H54 (cell line): ENCODE measurements at regions not wholly inside any gene's neighbourhood (a gene's known extent, or its start where the extent isn't known, plus 50 kb on each side); places are given as distances from the start of the nearest gene placed in this dataset.

Experiments used
- DNase-seq: peaks from one replicate; pipeline ENCODE4 v3.0.0; 2011; ENCODE audit warnings: low spot score, mixed read lengths; ENCODE audit not compliant: insufficient read length
- FAIRE-seq: peaks from 3 replicates; lab custom pipeline; 2011; peaks lifted over from hg19 to GRCh38; lab: Jason Lieb, UNC
- POLR2A ChIP-seq: IDR thresholded peaks from 2 replicates; pipeline ENCODE4 v1.6.1; 2011; ENCODE audit warnings: low read depth, mild to moderate bottlenecking, low read length

DNA sequence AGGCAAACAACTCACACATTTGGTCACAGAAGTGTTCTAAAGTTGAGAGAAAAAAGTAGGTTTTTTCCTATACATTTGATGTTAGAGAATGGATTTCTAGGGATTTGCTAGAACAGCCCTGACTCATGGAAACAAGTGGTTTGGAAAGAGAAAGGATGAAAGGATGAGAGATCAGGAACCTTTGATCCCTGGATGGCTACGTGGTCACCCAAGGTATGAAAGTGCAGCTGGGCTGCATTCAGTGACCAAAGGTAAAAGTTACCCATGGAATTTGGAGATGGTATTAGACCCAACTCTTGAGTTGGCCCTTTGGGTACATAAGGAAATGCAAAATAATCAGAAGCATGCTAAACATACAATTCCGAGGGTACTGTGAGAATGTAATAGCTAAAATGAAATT, 61.3 kb upstream of the SPIN1 start:
- TF ChIP-seq POLR2A: no peak
- DNase-seq (no peak), FAIRE-seq (no peak)

DNA sequence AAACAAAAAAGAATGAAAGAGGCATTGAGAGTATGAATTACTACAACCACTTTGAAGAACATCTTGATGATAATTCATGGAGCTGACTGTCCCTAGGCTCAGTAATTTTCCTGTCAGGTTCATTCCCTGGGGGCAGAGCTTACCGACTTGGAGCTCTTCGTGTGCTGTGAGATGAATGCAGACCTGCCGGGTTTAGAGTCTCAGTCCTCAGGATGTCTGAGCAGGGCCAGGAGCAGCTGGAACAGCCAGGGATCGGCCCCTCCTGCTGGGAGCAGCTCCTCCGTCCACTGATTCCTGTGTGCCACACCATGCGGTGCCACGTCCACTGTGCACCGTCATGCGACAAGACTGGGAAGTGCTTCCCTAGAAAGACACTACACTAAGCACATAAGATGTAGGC, 62.2 kb upstream of the SPIN1 start:
- FAIRE-seq: no peak
- no peak for TF ChIP-seq POLR2A
- DNase-seq: no peak

DNA sequence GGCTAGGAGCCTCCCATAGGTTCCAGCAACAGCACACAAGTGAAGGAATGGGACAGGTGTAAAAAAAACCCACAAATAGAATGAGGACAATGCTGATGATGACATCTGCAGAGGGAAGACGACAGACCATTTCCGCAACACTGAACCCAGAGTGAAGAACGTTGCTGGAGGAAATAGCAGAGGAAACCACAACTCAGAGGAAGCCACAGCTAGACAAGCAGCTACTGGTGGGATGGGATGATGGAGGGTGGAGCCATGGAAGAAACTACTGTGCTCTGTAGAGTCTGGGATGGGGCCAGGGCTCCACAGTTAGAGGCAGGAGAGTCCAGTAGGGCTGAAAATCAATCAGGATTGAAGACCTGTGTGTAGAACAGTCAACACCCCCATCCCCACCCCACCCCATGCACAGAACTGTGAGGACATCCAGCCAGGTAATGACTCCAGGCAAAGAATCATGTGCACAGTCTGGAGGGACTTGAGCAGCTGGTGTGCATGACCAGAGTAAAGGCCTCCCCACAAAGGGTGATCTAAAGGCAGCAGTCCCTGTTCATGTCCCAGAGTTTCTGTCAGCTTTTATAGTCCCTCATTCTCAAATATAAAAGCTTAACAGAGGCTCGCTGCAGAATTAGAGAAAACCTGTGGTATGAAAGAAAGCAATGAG, 65.2 kb upstream of the SPIN1 start:
- no peak for TF ChIP-seq POLR2A
- DNase-seq (no peak), FAIRE-seq (no peak)

DNA sequence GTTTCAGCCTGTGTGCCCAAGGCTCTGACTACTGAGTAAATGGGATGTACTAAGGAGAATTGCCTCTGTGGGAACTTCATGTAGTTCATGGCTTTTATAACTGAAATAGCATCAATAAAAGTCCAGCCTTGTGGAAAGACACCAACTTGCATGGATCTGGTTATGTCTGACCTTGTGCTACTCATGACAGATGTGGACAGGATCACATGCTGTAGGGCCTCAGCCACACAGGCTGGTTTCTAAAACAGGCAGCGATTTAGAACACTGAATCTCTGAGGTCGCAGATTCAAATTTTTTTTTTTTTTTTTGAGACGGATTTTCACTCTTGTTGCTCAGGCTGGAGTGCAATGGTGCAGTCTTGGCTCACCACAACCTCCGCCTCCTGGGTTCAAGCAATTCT, 66.5 kb upstream of the SPIN1 start:
- FAIRE-seq (no peak), DNase-seq (no peak)
- no peak for TF ChIP-seq POLR2A

DNA sequence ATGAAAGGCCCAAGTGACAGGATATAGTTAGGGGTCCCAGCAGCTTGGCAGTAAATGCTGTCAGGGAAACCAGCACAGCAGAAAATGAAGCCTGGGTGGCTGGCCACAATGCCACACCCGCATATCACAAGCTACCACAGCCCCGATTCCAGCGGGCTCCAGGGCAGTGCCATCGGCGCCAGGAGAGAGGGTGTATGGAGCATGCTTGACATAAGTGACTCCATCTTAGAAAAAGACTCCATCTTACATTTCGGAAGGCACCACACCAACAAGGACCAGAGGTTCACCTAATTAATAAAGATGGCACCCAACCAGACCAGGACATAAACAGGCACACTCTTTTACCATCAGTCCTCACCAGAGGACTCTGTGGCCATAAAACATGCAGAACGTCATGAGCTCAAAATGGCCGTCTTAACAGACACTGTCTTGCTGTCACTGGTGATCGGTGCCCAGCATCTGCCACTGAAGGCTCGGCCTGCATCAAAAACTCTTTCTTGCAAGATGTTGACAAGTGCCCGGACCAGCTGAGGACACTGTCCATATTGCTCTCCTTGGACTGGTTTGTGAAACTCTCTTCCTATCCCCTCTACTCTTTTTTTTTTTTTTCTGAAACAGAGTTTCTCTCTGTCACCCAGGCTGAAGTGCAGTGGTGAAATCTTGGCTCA, 67.4 kb upstream of the SPIN1 start:
- DNase-seq (no peak), FAIRE-seq (no peak)

DNA sequence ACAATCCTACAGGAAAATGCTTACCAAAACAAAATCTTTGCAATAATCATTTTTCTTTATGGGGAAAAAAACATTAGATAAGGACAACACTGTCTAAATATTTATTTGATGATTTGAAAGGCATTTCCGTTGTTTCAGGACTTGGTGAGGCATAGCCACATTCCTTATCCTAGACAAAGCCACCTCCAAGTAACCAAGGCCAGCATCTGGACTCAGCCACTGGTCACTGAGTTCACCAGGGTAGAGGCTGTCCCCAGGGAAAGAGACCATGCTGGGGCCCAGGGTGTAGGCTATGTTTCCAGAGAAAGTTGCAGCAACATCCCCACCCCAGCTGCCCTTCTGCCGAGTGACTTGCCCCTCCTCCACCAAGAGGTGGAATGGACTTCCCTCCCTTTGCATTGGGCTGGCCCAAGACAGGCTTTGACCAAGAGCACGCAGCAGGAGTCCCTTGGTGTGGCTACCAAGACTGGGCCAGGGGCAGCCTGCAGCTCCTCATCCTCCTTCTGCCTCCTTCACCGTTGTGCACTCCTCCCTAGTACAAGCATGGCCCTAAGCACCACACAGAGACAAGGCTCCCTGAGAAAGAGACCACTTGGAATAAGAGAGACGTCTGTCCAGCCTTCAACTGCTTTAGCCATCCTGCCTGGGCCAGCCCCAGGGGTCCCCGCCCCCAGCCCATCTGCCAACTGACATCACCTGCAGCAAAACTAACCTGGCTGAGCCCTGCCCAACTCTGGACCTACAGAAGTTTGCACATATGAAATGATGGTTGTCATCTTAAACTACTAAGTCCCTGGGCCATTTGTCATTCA, 68.1 kb upstream of the SPIN1 start:
- TF ChIP-seq POLR2A: no peak
- FAIRE-seq: no peak
- DNase-seq: no peak

More for the DNA sequence above, 67.4 kb upstream of the SPIN1 start:
- TF ChIP-seq POLR2A: no peak

DNA sequence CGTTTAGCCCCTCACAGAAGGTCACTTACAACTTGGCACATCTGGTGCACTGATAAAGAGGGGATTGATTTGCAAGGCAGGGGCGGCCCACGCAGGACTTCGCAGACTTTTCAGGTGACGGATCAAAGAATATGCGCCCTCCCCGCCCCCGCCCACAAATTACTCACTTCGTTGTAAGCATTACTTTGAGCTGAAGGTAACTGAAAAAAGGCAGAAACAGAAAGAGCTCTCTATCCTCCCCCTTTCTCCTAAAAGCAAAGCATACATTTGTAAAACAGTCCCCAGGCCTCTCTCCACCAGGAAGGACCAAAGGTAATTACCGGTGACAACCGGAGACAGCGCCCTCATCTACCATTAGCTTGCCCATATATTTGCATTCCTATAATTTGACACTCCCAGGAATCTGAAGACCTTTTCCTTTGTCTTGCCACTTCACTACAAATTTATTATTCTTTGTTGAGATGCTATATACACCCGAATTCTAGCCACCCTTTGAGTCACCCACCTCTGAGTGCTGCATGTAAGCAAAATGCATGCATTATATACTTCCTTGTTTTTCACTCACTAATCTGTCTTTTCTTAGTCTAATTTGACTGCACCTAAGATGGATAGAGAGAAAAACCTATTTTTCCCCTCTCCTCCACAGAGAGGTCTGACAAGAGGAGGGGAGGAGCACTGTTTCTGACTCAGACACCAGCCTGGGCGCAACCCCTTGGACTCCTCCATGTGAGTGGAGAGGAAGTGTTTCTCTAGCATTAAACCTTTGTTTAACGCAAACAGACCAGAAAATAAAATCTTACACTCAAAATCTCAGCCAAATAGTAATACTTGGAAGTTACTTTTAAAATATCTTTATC, 74.7 kb upstream of the SPIN1 start:
- FAIRE-seq (no peak), DNase-seq (no peak)
- no peak for TF ChIP-seq POLR2A

DNA sequence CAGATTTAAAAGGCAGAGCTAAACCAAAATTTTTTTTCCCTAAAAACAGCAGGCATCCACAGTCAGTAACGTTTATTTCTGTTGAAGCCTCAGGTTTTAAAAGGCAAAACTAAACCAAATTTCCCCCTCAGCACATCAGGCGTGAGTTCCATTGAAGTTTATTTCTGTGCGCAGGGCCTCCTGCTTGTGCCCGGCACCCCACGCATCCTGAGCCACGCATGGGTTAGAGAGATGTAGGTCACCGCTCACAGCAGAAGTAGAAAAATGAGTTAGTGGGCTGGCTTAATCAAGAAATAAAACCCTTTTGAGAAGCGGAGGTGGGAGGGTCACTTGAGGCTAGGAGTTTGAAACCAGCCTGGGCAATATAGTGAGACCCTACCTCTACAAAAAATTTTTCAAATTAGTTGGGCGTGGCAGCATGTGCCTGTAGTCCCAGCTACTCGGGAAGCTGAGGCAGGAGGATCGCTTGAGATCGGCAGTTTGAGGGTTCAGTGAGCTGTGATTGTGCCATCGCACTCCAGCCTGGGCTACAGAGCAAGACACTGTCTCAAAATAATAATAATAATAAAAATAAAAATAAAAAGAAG, 75.6 kb upstream of the SPIN1 start:
- DNase-seq (no peak), FAIRE-seq (no peak)
- no peak for TF ChIP-seq POLR2A

DNA sequence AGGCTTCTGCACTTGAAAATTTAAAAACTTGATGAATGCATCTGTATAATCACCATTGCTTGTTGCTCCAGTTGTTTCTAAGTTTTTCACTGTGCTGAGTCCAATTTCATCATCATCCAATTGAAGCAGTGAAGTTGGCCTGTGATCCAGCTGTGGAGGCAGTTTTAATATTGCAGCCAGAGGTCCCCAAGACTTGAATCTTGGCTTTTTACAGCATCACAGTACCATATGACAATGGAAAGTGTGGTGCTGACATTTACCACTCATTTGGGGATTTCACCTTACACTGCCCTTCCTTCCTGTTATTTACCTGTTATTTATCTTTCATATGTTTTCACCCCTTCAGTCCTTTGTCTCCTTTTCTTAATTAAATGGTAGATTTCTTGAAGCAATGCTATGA, 76.2 kb upstream of the SPIN1 start:
- FAIRE-seq (no peak), DNase-seq (no peak)
- TF ChIP-seq POLR2A: no peak

DNA sequence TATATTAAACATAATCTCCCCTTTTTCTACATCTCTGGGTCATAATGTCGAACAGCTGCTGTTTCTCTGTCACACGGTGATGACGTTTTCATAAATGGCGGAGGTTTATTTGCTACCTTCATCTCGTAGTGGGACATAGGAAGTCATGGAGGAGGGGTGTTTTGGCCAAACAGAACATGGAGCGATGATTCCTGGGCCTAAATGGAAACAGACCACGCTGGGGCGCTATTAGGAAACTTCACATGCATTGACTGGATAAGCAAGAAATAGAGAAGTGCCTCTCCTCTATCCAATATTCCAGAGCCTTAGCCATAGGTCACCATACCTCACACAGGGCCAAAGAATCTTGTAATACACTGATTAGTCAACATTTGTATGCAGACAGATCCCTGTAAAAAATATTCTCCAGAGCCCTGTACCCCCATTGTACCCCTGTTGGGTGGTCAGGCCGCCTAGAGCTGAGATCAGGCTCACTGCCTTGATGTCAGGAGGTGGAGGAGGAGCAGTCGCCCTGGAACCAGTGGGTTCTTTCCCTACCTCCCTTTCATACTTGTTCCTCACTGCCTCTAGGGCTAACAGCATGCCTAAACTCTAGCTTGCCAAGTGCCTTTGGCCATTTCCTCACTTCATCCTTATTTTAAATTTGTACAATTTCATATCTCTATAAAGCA, 77.8 kb upstream of the SPIN1 start:
- no peak for FAIRE-seq
- no peak for TF ChIP-seq POLR2A
- DNase-seq: no peak

DNA sequence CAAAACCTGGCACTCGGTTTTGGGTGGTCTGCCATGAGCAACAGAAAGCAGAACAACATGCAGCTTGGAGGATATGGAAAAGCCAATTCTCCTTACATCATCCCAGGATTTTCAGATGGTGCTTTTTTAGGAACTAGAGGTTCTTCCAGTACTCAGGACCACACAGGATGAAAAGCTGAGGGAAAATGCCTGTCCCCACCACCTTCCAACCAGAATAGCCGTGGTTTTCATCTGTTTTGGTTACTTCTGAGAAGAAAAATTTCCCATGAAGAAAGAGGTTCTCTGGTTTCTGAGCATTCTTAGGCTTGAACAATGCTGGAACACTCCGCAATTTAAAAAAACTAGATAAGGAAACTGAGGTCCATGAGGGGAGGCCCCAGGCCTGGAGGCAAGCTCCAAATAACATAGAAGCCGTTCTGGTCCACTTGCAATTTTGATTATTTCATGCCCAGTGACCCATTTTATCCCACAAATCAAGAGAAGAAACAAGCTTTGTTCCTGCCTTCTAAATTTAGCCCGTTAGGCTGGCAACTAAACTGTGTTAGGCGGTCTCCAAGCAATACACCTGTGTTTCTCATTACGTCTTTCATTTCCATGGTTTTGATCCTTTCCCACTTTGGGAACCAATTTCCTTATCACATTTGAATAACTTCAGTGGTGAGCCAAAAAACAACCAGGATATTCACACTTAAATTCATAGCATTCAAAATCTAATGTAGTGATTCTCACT, 79.2 kb upstream of the SPIN1 start:
- TF ChIP-seq POLR2A: no peak
- DNase-seq (no peak), FAIRE-seq (no peak)

DNA sequence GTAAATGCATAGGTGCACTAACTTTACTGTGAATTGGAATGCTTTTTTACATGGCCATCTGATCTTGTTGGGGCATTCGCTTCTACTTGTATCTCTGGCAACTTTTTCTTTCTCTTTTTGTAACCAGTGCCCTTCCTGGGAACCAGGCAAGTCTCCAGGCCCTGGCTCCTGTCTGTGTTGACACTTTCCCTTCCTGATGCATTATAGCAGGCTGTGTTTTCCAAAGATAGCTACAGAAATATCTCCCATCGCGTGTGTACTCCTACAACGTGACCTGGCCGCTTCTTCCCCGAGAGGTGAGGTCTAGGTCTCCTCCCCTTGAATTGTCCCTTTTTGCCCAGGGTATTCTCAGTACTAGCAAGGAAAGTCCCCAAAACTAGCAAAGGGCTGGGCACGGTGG, 81.1 kb upstream of the SPIN1 start:
- no peak for TF ChIP-seq POLR2A
- FAIRE-seq (no peak), DNase-seq (no peak)
